MM.1S (cell line): ENCODE measurements at regions not wholly inside any gene's neighbourhood (a gene's known extent, or its start where the extent isn't known, plus 50 kb on each side); places are given as distances from the start of the nearest gene placed in this dataset.

Experiments
- CTCF ChIP-seq: fragments of 300-600 bp; sonication (generic); IDR thresholded peaks from 2 replicates; pipeline ENCODE4 v1.5.1; 2016; ENCODE audit warnings: antibody characterized with exemption, low read length, mixed read lengths
- EZH2 ChIP-seq: fragments of 300-600 bp; sonication (generic); optimal IDR thresholded peaks from 2 replicates; pipeline ENCODE3; 2017; ENCODE audit warnings: low read depth, mild to moderate bottlenecking, antibody characterized with exemption, low read length, mixed read lengths

GRCh38 chr18:38453880-38454279 lies 888.3 kb upstream of the CELF4 start:
- TF ChIP-seq CTCF, result no peak
- TF ChIP-seq EZH2, result no peak
